Skeletal muscle satellite cell (primary cell): ENCODE measurements at regions not wholly inside any gene's neighbourhood (a gene's known extent, or its start where the extent isn't known, plus 50 kb on each side); places are given as distances from the start of the nearest gene placed in this dataset.

ENCODE experiments used
- H3K27me3 ChIP-seq: 2 replicates; pipeline ENCODE4 v1.7.0; 2013; ENCODE audit warnings: low read length; ENCODE audit not compliant: control insufficient read depth, insufficient read depth
- H3K36me3 ChIP-seq: 2 replicates; pipeline ENCODE4 v1.7.0; 2013; ENCODE audit warnings: mild to moderate bottlenecking, control low read depth, low read length; ENCODE audit not compliant: insufficient read depth
- H3K4me1 ChIP-seq: 2 replicates; pipeline ENCODE4 v1.7.0; 2013; ENCODE audit warnings: low read length; ENCODE audit not compliant: control insufficient read depth, insufficient read depth
- H3K4me2 ChIP-seq: 2 replicates; pipeline ENCODE4 v1.7.0; 2013; ENCODE audit warnings: mild to moderate bottlenecking, low read length
- H3K4me3 ChIP-seq: 2 replicates; pipeline ENCODE4 v1.7.0; 2013; ENCODE audit warnings: low read length
- H3K9ac ChIP-seq: 2 replicates; pipeline ENCODE4 v1.7.0; 2013; ENCODE audit warnings: mild to moderate bottlenecking, low read depth, low read length, moderate library complexity
- H3K9me3 ChIP-seq: replicated peaks from 2 replicates; pipeline ENCODE4 v1.7.0; 2013; ENCODE audit warnings: mild to moderate bottlenecking, control low read depth, low read length

DNA sequence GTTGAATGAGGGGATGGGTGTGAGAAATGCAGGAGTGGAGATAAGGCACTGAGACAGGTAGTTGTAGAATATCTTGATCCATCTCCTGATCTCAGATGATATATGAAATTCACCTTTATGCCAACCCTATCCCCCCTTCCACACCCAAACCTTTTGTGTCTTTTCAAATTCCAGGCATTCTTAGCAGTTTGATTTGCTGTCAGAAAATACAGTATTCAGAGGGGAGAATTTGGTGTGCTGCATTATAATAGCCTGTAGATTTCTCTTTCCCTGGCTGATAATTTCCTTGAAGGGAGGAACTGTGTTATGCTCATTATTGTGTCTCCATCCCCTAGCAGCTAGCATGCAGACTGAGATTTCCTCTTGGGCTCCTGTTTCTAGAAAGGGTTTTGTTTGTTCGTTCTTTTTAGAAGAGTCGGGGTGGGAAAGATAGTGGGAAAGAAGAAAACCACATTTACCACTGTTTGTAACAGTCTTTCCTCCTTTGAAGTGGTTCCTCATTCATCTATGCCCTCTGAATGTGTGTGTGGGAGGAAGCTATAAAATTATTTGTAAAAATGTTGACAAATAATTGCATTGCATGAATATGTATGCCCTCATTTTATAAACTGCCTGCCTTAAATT, 373.4 kb downstream of the DIPK2A start:
- Histone ChIP-seq H3K4me1 (no peaks in the 10 kb centered on the region), H3K4me2 (no peak overlapping the region), H3K9ac (no peak overlapping the region), H3K9me3 (no peaks in the 10 kb centered on the region), H3K27me3 (no peaks in the 10 kb centered on the region), H3K4me3 (no peak overlapping the region), H3K36me3 (no peaks in the 10 kb centered on the region)

DNA sequence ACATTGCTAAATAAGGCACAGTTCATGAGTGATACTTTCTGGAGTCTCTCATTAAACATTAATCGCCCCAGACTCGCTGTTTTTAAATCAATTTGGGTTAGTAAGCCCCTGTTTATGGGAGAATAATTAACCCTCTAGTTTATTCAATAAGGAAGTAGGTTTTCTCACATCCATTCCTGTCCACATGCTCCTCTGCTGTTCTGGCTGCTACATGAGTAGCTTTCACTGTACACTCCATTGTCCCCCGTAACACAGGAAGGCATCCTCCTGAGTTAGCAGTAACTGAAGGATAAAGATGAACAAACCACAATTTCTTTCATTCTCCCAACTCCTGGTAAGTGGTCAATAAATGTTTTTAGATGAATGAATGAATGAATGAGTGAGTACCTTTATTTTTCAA, 378.5 kb downstream of the DIPK2A start:
- Histone ChIP-seq H3K4me3 (no peak overlapping the region), H3K4me1 (no peaks in the 10 kb centered on the region), H3K9me3 (no peaks in the 10 kb centered on the region), H3K4me2 (no peak overlapping the region), H3K36me3 (no peaks in the 10 kb centered on the region), H3K27me3 (no peaks in the 10 kb centered on the region), H3K9ac (no peak overlapping the region)

DNA sequence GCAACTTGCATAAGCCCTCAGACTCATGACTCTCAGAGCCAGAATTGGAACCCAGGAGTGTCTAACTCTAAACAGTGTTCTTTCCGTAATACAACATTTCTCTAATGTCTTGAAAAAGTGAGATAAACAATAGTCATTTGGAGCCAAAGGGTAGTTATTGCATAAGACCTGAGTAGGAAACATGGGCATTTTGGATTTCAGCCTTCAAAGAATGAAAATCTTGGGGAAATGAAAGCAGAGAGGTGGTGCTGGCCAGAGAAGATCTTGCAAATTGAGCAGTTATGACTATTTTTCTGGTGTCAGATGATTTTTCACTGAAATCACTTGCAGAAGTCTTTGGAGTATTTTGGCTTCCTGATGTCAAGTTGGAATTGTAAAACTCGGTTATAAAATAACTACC, 379.4 kb downstream of the DIPK2A start:
- Histone ChIP-seq H3K36me3 (no peaks in the 10 kb centered on the region), H3K27me3 (no peaks in the 10 kb centered on the region), H3K4me1 (no peaks in the 10 kb centered on the region), H3K9me3 (no peaks in the 10 kb centered on the region), H3K9ac (no peak overlapping the region), H3K4me3 (no peak overlapping the region), H3K4me2 (no peak overlapping the region)

DNA sequence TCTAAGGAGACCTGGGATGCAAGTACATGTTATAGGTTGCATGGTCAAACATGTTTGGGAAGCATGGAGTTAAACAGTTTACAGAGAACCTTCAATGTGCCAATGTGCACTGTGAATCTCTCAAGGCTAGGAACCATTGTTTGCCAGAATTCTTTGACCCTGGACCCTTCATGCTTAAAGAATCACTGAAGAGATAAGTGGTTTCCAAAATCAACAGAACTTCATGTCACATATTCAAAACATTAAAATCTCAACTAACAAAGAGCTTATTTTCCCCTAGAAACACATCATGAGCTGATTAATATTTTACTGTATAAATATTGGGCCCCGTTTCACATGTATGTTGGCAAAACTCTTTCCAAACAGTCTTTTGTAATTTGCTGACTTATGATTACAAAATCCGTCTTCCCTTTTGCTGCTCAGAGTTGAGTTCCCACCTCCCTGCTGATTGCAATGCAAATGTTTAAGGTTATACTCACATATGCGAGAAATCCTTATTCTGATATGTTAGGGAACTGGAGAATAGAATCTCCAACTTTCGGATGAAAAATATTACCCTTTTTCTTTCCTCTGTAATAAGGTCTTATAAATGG, 380.2 kb downstream of the DIPK2A start:
- H3K4me2 ChIP-seq: no peak overlapping the region
- no peak overlapping the region for H3K4me3 ChIP-seq
- no peaks in the 10 kb centered on the region for H3K27me3 ChIP-seq
- no peaks in the 10 kb centered on the region for H3K9me3 ChIP-seq
- no peaks in the 10 kb centered on the region for H3K4me1 ChIP-seq
- no peaks in the 10 kb centered on the region for H3K36me3 ChIP-seq
- H3K9ac ChIP-seq: no peak overlapping the region

DNA sequence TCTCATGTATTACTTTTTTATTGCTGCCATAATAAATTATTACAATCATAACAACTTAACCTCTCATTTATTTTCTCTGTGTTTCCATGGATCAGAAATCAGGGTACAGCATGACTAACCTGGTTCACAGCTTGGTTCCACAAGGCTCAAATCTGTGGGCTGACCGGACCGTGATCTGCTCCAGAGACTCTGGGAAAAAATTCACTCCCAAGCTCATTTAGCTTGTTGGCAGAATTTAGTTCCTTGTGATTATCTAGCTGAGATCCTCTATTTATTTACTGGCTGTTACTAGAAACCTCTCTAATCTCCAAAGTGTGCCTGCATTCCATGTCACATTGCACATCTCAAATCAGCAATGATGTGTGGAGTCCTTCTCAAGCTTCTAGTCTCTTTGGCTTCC, 386.6 kb downstream of the DIPK2A start:
- Histone ChIP-seq H3K9ac (no peak overlapping the region), H3K4me3 (no peak overlapping the region), H3K9me3 (no peaks in the 10 kb centered on the region), H3K36me3 (no peaks in the 10 kb centered on the region), H3K4me2 (no peak overlapping the region), H3K27me3 (no peaks in the 10 kb centered on the region), H3K4me1 (no peaks in the 10 kb centered on the region)

DNA sequence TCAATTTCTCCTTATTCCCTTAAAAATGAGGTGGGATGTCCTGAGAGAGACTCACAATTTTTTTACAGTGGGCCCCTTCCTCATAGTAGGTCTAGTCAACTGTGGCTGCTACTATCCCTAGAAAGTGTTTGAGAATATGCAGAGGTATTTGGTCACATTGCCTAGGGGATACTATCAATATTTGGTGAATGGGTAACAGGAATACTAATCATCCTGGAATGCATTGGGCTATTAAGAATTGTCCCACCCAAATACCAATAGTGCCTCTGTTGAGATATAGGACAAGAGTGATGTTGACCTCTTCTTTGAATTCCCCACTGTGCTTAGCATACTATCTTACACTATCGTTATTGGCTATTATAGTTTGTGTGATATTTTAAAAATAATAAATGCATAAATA, 389.4 kb downstream of the DIPK2A start:
- H3K9me3 ChIP-seq: no peaks in the 10 kb centered on the region
- no peaks in the 10 kb centered on the region for H3K27me3 ChIP-seq
- H3K9ac ChIP-seq: no peak overlapping the region
- H3K36me3 ChIP-seq: no peaks in the 10 kb centered on the region
- H3K4me3 ChIP-seq: no peak overlapping the region
- no peak overlapping the region for H3K4me2 ChIP-seq
- no peaks in the 10 kb centered on the region for H3K4me1 ChIP-seq

DNA sequence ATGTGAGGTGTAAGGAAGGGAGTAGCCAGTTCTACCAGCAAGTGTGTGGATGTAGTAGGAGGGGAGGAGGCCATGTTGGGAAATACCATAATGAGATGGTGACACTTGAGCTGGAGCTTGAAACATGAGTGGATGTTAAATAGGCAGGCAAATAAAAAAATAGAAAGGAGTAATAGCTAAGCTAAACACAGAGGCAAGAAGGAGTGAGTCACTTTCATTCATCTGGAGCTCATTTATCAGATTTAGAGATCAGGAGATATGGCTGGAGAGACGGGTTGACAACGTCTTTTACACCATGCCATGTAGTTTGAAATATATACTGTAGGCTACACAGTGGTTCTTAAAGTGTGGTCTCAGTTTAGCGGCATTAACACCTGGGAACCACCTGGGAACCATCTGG, 390.5 kb downstream of the DIPK2A start:
- no peak overlapping the region for H3K4me2 ChIP-seq
- no peaks in the 10 kb centered on the region for H3K9me3 ChIP-seq
- H3K9ac ChIP-seq: no peak overlapping the region
- no peaks in the 10 kb centered on the region for H3K27me3 ChIP-seq
- no peaks in the 10 kb centered on the region for H3K4me1 ChIP-seq
- no peak overlapping the region for H3K4me3 ChIP-seq
- H3K36me3 ChIP-seq: no peaks in the 10 kb centered on the region

DNA sequence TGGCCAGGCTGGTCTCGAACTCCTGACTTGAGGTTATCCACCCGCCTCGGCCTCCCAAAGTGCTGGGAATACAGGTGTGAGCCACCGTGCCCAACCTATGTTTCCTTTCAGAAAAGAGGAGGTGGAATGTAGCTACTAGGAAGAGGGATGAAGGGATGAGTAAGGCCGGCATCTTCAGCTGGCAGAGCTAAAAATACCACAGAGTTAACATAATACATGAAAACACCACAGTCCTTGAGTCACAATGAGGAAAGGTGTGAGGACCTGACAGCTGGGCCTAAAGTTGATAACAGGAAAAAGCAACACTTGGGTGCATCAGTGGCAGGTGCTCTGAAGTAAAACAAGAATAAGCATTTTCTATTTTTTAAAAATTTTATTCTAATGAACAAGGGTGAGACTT, 392.2 kb downstream of the DIPK2A start:
- no peak overlapping the region for H3K4me2 ChIP-seq
- H3K4me3 ChIP-seq: no peak overlapping the region
- no peaks in the 10 kb centered on the region for H3K9me3 ChIP-seq
- H3K36me3 ChIP-seq: no peaks in the 10 kb centered on the region
- no peak overlapping the region for H3K9ac ChIP-seq
- no peaks in the 10 kb centered on the region for H3K27me3 ChIP-seq
- H3K4me1 ChIP-seq: no peaks in the 10 kb centered on the region

DNA sequence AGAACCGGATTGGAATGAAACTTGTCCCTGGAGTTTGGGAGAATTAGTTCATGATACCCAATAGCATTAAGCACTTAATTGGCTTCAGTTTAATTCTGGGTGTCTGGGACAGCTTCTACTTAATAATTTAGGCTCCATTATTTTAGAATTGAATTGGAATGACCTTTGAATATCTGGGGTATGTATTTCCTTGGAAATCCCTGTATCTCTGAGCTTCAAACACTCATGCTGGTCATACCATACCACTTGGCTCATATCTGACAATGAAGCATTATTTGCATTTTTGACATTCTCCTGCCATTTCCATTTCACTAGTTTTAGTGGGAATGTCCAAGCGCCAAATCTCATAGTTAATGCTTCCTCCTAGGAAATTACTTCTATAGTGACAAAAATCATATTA, 393.1 kb downstream of the DIPK2A start:
- H3K9me3 ChIP-seq: no peaks in the 10 kb centered on the region
- peaks cover 5% of the 10 kb centered on the region for H3K4me1 ChIP-seq
- H3K4me2 ChIP-seq: no peak overlapping the region
- H3K9ac ChIP-seq: no peak overlapping the region
- H3K4me3 ChIP-seq: no peak overlapping the region
- no peaks in the 10 kb centered on the region for H3K27me3 ChIP-seq
- no peaks in the 10 kb centered on the region for H3K36me3 ChIP-seq

DNA sequence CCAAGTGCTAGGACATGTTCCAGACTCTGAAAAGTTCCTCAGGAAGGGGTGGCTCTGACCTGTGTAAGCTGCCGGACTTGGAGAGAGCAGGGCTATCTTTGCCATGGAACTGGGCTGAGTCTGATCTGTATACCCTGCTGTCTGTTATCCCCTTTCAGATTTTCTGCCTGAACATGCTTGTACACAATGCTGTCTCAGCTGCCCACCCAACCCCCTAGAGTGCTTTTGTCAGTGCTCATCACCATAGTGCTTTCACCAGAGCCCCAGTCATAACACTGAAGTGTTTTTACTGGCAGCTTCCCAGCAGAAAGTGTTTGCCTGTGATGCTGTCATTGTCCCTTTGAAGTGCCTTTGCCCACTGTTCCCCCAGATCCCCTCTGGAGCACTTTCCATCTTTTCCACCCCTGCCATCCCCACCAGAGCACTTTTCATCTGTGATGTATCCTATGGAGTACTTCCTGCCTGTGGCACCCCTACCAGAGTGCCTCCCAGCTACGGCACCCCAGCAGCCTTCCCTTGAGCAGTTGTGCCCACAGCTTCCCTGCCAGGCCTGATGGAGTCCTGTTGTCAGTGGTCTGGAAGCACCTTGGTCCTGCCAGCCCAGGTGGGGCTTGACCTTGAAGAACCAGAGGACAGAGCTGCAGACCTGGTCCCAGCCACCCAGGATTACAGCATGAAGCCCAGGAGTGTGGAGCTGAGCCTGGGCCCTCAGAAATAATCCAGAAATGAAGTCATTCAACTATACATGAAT, 397.7 kb downstream of the DIPK2A start:
- H3K27me3 ChIP-seq: no peaks in the 10 kb centered on the region
- no peak overlapping the region for H3K9ac ChIP-seq
- H3K4me2 ChIP-seq: no peak overlapping the region
- H3K9me3 ChIP-seq: no peaks in the 10 kb centered on the region
- no peaks in the 10 kb centered on the region for H3K36me3 ChIP-seq
- H3K4me3 ChIP-seq: no peak overlapping the region
- H3K4me1 ChIP-seq: peaks cover 5% of the 10 kb centered on the region

DNA sequence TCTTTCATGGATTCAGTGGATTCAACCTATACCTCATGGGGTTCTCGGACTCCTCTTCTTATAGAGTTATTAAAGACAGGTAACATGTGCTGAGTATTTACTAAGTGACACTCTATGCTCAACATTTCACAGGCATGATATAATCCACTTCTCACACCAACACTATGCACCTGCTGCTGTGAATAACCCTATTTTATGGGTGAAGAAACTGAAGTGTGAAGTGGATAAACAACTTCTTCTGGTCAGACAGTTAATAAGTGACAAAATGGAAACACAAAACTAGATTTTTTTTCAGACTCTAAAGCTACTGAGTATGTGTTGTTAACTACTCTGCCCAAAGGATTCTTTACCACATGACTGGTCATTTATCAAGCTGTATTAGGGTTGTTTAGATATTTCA, 403.5 kb downstream of the DIPK2A start:
- Histone ChIP-seq H3K27me3 (no peaks in the 10 kb centered on the region), H3K9me3 (no peaks in the 10 kb centered on the region), H3K36me3 (no peaks in the 10 kb centered on the region), H3K4me3 (no peak overlapping the region), H3K9ac (no peak overlapping the region), H3K4me1 (no peaks in the 10 kb centered on the region), H3K4me2 (no peak overlapping the region)

DNA sequence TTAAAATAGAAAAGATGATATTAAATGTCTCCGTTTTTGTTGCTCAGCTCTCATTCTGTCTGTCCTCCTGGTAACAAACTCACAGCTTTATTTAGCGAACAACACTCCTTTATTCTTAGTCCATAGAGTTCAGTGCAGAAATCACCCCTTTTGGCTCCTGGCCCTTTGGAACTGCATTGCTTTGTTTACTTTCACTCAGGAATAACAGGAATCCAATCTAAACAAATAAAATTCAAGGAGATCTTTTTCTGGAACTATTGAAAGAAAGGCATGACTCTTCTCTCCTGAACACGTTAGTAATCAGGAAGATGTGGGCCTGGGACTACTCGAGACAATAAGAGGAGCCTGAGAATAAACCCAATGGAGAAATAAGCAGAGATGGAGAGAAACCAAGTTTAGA, 409.2 kb downstream of the DIPK2A start:
- Histone ChIP-seq H3K9ac (no peak overlapping the region), H3K4me2 (no peak overlapping the region), H3K9me3 (no peaks in the 10 kb centered on the region), H3K4me3 (no peak overlapping the region), H3K4me1 (peaks cover 5% of the 10 kb centered on the region), H3K36me3 (no peaks in the 10 kb centered on the region), H3K27me3 (no peaks in the 10 kb centered on the region)
